SIG-M5 treated with dmso at 0.1 percent for 504 hours (cell line): ENCODE measurements at regions not wholly inside any gene's neighbourhood (a gene's known extent, or its start where the extent isn't known, plus 50 kb on each side); places are given as distances from the start of the nearest gene placed in this dataset.
"Not testable (repeated sequence)": the region's sequence is repeated elsewhere in the genome, so short reads cannot be mapped to it uniquely, and the experiment has no call there.

Experiments
- DNase-seq: peaks from one replicate; lab custom pipeline; 2025; ENCODE audit not compliant: unreplicated experiment; lab: John Stamatoyannopoulos, UW

DNA sequence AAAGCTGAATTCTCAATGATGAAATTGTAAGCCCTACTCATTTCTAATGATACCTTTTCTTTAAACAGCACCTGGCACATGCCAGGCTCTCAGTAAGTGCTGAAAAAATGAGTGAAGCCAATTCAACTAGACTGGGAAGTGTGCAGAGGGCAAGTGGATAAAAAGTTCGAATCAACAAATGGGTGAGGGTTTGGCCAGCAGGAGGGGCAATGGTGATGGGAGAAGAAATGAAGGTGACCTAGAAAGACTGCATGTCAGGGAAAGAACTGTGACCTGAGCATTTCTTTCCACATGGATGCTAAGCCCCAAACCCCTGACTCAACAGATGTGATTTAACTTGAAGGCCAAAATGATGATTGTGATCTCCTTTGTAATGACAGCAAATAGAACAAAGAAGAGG, 54.6 kb downstream of the DKK1 start:
- no peak for DNase-seq

DNA sequence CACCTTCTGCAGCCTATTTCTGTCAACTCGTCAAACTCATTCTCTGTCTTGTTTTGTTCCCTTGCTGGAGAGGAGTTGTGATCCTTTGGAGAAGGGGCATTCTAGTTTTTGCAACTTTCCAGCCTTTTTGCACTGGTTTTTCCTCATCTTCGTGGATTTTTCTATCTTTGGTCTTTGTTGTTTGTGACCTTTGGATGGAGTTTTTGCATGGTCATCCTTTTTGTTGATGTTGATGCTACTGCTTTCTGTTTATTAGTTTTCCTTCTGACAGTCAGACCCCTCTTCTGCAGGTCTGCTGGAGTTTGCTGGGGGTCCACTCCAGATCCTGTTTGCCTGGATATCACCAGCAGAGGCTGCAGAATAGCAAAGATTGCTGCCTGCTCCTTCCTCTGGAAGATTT, 60.1 kb downstream of the DKK1 start:
- DNase-seq: not testable (repeated sequence)

DNA sequence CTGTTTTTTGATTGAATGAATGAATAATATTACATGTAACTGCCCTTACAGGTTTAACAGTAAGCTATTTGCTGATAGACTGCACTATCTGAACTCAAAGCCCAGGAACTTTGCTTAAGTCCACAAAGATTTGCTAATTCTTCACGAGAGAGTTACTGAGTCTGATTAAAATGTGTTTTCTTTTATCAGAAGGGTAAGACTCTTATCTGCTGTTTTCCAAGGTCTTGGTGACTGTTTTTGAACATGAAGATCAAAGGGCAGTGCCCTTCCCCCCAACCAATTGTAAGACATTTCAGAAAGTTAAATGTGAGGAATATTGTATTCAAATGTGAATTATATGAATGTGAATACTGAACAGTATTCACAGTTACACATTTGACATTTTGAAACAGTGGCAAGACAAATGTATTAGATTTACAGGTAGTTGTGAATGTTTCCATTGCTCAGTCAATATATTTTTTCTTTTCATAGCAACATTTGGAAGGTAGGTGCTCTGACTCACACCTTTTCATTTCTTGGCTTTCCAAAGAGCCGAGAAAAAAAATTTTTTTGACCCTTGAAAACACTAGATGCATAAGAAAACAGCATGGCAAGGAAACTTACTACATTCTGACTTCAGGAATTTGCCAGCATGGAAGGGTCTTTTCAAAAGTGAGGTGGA, 62.7 kb downstream of the DKK1 start:
- DNase-seq: no peak

DNA sequence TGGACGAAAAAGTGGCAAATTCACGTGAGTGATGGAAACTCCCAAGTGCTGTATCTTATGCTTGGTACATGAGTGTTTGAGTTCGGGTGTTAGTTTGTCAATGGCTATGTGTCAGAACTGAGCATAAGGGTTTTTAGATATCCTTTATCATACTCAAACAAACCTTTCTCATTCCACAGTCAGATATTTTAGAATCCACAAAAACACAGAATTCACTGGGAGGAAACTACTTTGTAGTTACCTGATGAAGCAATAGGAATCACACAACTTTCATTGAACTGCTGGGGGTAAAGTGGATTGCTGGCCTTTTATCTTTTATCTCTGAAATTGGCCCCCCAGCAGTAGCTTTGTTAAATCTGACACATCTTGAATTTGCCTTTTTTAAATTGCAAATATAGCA, 64.0 kb downstream of the DKK1 start:
- no peak for DNase-seq

DNA sequence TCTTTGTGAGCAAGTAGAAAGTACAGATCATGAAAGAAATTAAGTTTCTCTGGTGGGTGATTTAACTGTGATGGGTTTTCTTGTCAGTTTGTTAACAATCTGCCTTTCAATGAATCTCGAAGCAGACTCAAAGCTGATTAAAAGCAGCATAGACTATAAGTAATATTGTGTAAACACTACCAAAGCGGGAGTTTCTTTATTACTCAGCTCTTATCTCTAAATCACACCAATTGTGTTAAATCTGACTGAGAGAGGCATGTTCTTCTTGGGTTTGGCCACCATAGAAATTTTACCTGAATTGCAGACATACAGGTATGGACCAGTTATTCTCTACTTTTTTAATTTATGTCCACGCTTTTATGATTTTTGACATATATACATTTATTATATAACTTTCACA, 65.2 kb downstream of the DKK1 start:
- DNase-seq: no peak

DNA sequence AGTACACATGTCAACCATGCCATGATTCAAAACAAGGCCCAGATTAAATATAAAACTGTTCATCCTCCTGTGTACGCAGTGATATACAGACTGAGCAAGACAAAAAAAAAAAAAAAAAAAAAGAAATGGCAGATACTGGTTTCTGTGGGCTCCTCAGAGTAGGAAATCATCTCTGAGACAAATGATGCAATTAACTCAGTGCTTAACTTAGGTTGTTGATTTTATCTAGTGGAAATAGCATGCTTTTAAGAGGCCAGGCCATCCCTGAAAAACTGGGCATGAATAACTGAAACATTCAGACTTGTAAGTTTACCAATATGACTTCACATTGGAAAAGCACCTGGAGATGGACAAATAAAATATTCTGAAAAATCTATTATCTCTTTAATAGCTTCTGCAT, 69.0 kb downstream of the DKK1 start:
- DNase-seq: no peak

DNA sequence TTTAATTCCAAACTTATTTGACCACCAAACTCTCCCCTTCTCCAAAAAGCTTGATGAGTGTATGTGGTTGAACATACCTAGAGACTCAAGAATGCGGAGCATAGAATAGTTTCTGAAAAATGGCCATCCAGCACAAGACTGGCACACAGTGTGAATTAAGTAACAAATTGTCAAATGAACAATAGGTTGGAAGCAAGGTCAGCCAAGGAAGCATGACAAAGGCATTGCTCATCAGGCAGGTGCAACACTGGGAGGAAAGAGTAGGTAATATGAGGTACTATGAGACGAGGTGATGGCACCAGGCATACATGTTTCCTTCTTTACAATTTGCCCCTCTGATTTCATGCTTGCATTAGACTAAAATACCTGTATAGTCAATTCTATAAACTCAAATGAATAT, 73.7 kb downstream of the DKK1 start:
- no peak for DNase-seq

DNA sequence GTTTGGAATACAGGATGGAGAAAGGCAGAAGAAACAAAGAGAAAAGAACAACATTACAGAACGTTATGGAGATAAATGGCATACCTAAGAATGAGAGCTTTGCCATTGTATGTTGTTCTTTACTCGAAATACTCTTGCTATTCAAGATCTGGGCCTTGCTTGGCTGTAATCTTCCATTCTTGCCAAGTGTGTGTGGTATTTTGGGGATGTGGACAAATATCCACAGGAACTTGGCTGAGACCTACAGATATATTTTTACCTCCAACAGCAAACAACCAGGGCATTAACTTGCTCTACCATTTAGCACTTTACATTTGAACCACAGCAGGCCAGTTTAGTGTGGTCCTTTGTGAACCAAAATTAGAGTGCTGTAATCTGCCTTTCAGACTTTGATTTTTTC, 76.3 kb downstream of the DKK1 start:
- DNase-seq: no peak

DNA sequence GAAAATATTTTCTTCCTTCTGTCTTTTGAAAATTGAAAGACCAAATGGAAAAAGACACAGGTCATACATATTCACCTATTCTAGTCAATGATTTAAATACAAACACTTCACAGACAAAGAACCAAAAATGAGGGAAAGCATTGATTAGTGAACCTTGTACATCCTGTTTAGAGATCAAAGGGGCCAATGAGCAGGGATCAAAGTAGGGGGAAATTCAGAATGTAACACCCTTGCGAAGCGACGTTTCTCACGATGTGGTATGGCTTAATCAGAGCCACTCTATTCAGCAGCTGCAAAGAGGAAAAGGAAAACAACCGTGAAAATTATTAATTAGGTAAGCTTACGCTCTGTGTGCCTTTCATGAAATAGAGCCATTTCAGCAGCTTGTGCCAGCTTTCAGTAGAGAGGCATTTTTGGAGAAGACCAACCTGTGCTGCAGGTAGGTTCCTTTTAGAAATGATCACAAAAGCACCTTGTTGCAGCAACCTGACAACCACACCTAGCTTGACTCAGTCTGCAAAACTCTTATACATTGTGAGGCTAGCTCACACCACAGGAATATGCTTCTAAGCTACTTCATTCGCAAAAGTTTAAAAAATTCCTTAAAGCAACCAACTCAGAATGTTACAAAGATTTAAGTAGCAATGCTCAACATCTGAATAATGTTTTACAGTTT, 78.0 kb downstream of the DKK1 start:
- DNase-seq: no peak

DNA sequence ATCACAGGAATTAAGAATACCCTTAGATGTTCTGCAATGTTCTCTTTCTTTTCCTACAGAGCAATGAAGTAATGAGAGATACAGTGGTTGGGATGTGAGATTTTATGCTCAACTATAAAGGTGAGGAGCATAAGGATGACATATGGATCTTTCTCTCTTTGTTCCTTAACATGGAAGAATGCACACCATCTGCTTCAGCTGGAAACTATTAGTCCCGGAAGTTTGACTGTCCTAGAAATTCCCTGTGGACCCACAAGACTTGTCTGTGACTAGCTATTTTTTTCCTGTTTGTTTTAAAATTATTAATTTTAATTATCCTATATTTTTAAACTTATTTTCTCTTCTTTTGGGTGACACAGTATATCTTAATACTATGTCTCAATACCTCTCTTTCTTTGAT, 80.2 kb downstream of the DKK1 start:
- no peak for DNase-seq

DNA sequence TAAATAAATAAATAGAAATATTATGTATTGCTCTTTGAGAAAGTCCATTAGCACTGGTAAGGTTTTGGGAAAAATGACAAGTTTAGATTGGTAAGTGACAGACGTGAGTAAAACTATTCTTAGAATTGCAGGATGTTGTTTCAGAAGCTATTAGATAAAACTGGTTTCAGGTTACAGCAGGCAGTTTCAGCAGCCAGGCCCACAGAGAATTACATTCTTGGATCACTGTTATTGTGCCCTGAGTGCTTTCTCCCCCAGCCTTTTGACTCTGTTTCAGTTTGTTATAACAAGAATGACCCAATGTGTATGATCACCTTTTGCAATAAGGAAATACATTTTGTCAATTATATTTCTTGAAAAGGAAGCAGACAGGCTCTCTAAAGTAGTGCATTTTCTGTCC, 86.5 kb downstream of the DKK1 start:
- no peak for DNase-seq

DNA sequence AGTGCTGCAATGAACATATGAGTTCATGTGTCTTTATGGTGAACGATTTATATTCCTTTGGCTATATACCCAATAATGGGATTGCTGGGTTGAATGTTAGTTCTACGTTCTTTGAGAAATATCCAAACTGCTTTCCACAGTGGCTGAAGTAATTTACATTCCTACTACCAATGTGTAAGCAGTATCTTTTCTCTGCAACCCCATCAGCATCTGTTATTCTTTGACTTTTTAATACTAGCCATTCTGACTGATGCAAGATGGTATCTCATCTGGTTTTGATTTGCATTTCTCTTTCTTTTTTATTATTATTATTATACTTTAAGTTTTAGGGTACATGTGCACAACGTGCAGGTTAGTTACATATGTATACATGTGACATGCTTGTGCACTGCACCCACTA, 89.7 kb downstream of the DKK1 start:
- not testable (repeated sequence) for DNase-seq

DNA sequence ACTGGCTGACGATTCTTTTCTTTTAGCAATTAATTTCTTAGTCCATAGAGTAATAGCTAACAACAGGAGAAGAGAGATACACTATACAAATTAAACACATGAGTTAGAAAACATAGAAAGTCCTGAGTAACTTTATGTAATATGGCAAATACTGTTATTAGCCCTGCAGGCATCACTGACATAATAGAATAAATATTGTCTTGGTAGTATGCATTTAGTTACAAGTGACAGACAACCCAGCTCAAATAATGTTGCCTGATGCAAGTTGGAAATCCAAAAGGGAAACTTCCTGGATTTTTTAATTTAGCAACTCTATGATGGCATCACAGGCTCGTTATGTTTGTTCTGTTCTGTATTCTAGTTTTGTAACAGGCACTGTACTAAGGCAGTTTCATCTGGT, 95.1 kb downstream of the DKK1 start:
- no peak for DNase-seq

DNA sequence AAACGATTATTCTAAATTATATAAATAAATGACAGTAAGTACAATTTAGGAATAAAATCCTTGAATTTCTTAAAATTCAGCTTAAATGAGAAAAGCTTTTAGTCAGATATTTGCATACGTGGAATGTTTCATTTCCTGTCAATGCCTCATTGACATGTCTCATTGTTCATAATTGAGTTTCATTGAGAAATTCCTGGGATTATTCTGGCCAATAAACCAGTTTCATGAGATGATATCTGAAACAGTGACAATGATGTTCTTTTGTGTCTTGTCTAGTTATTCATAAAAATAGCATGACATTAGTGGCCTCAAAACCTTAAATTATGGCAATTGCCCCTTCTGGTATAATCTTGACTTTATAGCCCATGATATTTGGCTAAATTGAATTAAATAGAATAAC, 95.8 kb downstream of the DKK1 start:
- no peak for DNase-seq

DNA sequence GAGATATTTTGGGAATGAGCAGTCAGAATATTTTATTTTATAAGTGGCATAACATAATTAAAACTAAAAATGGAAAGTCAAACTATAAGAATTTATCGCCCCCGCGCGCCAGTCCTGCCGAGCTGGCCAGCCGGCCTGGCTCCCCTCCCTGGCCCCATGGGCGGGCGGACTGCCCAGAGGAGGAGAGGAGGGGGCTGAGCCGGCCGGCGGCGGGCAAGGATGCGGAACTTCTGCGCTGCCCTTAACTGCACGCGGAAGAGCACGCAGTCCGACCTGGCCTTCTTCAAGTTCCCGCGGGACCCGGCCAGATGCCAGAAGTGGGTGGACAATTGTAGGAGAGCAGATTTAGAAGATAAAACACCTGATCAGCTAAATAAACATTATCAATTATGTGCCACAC, 96.8 kb downstream of the DKK1 start:
- no peak for DNase-seq

DNA sequence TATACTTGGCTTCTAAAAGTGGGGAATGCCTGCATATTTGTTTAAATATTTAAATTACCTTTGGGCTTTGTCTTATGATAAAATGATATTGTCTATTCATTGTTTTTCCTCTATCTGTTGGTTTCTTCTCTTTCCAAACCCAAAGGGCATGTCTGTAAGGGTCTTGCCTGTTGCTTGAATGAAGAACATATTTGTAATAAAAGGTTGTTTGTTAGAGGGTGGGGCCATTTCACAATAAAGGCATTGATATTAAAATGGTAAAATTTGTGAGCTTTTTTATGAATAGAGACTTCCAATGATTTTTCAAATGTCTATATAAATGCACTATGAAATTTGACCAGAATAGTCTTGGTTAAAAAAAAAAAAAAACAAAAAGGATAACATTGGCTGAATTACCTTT, 105.2 kb downstream of the DKK1 start:
- DNase-seq: no peak

DNA sequence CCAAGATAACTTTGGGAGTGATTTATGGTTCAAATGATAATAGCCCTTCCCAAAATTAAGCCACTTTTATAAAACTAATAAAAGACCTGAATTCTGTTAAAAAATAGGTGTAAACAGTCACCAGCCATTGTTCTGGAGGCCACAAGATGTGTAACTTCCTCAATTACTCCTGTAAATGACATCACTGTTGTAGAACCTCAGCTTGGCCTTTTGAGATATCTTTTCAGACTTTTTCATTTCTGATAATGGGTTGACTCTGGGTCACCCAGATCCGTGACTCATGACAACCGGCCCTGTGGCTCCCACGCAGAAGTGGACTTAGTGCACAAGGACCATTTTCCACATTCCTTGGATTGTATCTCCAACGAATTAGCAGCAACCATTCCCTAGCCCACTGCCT, 106.6 kb downstream of the DKK1 start:
- DNase-seq: no peak

DNA sequence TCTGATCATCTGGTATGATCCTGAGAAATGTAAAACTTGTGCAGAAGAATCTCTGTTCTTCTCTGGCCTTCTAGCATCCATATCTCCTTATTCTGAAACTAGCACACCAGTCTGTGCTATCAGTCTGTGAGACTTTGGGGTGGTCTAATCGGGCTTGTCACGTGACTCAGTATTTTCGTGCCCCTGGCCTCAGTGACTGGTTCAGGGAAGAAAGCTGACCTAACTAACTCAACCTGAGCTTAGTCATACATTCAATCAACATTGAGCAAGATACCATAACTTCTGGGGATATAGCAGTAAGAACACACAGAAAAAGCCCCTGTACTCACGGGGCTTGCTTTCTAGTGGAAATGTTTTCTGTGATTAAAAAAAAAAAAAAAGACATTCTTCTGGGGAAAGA, 109.3 kb downstream of the DKK1 start:
- DNase-seq: no peak

DNA sequence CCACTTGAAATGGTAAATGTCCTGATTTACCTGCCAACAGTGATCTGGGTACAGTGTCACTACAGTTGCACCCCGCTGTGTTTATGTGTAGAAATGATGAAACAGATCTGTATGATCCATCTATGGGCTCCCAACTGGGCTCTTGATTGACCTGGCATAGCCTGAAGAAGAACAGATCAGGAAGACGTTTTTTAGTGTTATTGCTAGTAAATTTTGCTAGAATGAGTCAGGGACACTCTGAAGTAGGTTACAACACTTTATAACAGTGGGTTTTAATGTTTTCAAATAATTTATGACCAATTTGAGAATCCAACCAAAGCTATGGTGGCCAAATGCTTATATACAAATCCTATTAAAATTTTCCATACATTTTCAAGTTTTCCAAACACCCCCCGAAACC, 110.3 kb downstream of the DKK1 start:
- DNase-seq: no peak

DNA sequence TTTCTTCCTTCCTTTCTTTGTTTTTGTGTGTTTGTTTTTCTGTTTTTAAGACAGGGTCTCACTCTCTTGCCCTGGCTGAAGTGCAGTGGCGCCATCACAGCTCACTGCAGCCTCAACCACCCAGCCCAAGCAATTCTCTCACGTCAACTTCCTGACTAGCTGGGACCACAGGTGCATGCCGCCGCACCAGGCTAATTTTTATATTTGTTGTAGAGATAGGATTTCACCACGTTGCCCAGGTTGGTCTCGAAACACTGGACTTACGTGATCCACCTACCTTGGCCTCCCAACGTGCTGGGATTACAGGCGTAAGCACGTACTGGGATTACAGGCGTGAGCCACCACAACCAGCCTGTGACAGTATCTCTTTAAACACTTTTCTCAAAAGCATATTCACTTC, 120.7 kb downstream of the DKK1 start:
- no peak for DNase-seq

DNA sequence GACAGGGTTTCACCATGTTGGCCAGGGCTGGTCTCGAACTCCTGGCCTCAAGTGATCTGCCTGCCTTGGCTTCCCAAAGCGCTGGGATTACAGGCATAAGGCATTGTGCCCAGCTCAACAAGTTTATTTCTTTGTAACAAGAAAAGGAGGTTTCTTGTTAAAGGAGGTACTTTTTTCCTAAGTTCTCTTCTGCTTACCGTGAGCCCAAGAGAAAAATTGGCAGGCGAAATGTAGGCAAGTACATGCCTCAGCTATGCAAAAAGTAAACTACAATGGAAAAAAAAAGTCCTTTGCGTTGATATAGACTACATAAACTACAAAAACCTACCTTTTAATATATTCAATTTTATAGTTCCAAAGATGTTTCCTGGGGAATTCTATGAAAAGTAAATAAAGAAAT, 122.6 kb downstream of the DKK1 start:
- DNase-seq: no peak

DNA sequence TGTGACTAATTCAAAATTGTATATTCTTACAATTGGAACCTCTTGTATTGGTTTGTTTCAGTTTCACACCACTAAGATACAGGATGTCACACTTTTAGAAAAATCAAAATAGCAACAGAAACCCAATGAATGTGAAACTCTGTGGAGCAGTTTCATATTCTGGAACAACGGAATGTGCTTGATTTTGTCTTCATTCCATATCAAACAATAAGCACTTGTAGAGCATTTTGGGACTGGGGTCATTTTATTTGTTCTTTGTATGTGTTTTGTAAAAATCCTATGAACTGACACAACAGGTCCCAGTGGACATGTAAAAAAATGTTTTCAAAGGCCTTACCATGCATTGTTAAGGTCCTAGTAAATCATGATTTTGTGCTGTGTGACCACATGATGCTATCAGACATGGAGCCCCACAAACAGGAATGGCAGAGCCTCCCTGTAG, 123.1 kb downstream of the DKK1 start:
- DNase-seq: no peak

DNA sequence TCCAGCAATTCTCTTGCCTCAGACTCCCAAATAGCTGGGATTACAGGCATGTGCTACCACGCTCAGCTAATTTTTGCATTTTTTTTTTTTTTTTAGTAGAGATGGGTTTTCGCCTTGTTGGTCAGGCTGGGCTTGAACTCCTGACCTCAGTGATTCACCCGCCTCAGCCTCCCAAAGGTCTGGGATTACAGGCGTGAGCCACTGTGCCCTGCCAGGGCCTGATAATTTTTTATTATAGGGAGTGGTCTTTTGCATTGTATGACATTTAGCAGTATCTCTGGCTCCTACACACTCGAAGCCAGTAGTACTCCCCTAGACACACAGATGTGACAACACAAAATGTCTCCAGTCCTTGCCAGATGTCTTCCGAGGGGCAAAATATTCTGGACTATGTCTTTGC, 124.0 kb downstream of the DKK1 start:
- no peak for DNase-seq
